ENCODE measurements at regions not wholly inside any gene's neighbourhood (a gene's known extent, or its start where the extent isn't known, plus 50 kb on each side); places are given as distances from the start of the nearest gene placed in this dataset.

- ChIA-PET CTCF (no interaction called here), POLR2A (interaction anchor here (0.7 kb wide), 1 partner anchor 167 kb away, joined by 3 read pairs; no protein-coding TSS in a partner anchor)
- intact Hi-C loops (cut with micrococcal nuclease; ENCODE audit: unreplicated experiment) = no loop called here
- Histone ChIP-seq H3K36me3 (ENCODE audit: control insufficient read depth, insufficient read depth, low read length) (no peaks in the 10 kb centered on the region), H3K4me1 (ENCODE audit: control insufficient read depth, insufficient read depth, low read length) (no peaks in the 10 kb centered on the region), H3K27me3 (ENCODE audit: control insufficient read depth, insufficient read depth, low read length) (no peaks in the 10 kb centered on the region), H3K9me3 (ENCODE audit: control insufficient read depth, insufficient read depth, low read depth, low read length) (no peaks in the 10 kb centered on the region), H3K27ac (ENCODE audit: low read length) (no peak overlapping the region), H3K4me3 (ENCODE audit: low read depth in 2 of 2, low read length in 2 of 2) (no peak overlapping the region)
- no peak for DNase-seq (ENCODE audit: low read depth, low spot score)
- in situ Hi-C loops (cut with HindIII; ENCODE audit: low pct_unique_long_range_greater_than_20kb, low sequenced_read_pairs) = no loop called here
- no TSS peak for BruUV-seq (replicated peaks)
- ATAC-seq = no peak
- TF ChIP-seq TCF7L2 (IDR thresholded peaks at IDR 0.05; ENCODE audit: low read depth, low read length) (no peak), CTCF (IDR thresholded peaks at IDR 0.05) (no peak), REST (IDR thresholded peaks at IDR 0.05; ENCODE audit: insufficient read depth in 1 of 2, low read depth in 2 of 2, low read length in 1 of 2) (no peak), POLR2AphosphoS5 (IDR thresholded peaks at IDR 0.05; ENCODE audit: low read depth, low read length) (no peak), SIN3A (IDR thresholded peaks at IDR 0.05; ENCODE audit: borderline replicate concordance, insufficient read depth, low read depth, low read length) (no peak)
Measured at GRCh38 chr4:96986816-96987215, 1146.9 kb downstream of the PDHA2 start.

DNA sequence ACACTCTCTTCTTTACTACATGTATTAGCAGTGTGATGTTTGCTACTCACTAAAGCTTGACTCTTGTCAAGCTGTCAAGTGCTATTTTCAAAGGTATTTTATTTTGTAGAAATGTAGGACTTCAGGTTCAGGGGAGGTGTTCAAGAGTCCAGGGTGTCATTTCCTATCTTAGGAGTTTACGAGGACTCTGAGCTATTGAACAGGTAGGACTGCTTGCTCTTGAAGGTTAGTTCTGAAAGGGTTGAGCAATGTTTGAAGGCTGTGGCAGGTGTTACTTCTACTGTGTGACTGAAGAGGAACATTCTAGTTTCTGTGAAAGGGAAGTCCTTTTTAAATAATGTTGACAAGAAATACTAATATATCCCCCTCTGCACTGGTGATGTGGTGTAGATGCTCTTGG lies 1151.2 kb downstream of the PDHA2 start:
- no peak for ATAC-seq
- Histone ChIP-seq H3K27me3 (ENCODE audit: control insufficient read depth, insufficient read depth, low read length) (no peaks in the 10 kb centered on the region), H3K27ac (ENCODE audit: low read length) (no peak overlapping the region), H3K4me3 (ENCODE audit: low read depth in 2 of 2, low read length in 2 of 2) (no peak overlapping the region), H3K36me3 (ENCODE audit: control insufficient read depth, insufficient read depth, low read length) (no peaks in the 10 kb centered on the region), H3K9me3 (ENCODE audit: control insufficient read depth, insufficient read depth, low read depth, low read length) (no peaks in the 10 kb centered on the region), H3K4me1 (ENCODE audit: control insufficient read depth, insufficient read depth, low read length) (no peaks in the 10 kb centered on the region)
- TF ChIP-seq TCF7L2 (IDR thresholded peaks at IDR 0.05; ENCODE audit: low read depth, low read length) (no peak), POLR2AphosphoS5 (IDR thresholded peaks at IDR 0.05; ENCODE audit: low read depth, low read length) (no peak), REST (IDR thresholded peaks at IDR 0.05; ENCODE audit: insufficient read depth in 1 of 2, low read depth in 2 of 2, low read length in 1 of 2) (no peak), CTCF (IDR thresholded peaks at IDR 0.05) (no peak), SIN3A (IDR thresholded peaks at IDR 0.05; ENCODE audit: borderline replicate concordance, insufficient read depth, low read depth, low read length) (no peak)
- no peak for DNase-seq (ENCODE audit: low read depth, low spot score)
- in situ Hi-C loops (cut with HindIII; ENCODE audit: low pct_unique_long_range_greater_than_20kb, low sequenced_read_pairs) (no loop called here), intact Hi-C loops (cut with micrococcal nuclease; ENCODE audit: unreplicated experiment) (no loop called here)
- ChIA-PET CTCF (no interaction called here), POLR2A (no interaction called here)
- BruUV-seq (replicated peaks) = no TSS peak

All from Panc1 (cell line).